HCT116 (cell line): ENCODE measurements at regions not wholly inside any gene's neighbourhood (a gene's known extent, or its start where the extent isn't known, plus 50 kb on each side); places are given as distances from the start of the nearest gene placed in this dataset.

Experiments
- ATAC-seq: fragments of 200-7000 bp; cut with Tn5 transposase; 2 replicates; pipeline ENCODE4 v1.9.1; 2020; ENCODE audit warnings: mild to moderate bottlenecking, moderate library complexity
- BruUV-seq: library from RNA; stranded (reverse); fragments of 400-500 nt; replicated peaks from 2 replicates; lab custom pipeline; 2021; lab: Mats Ljungman, UMichigan
- CTCF ChIA-PET: fragments of 300-600 bp; sonication (Branson Sonifier 250); formaldehyde crosslinking; loops from one replicate; lab custom pipeline; 2021; ENCODE audit warnings: antibody characterized with exemption; lab: Charles Lee
- POLR2A ChIA-PET: fragments of 300-600, 350-600 bp; sonication (Branson Sonifier 250); formaldehyde crosslinking; loops from one replicate; lab custom pipeline; 2021; ENCODE audit warnings: antibody characterized with exemption; lab: Charles Lee
- RAD21 ChIA-PET, 2 experiments: fragments of 300-600 bp; sonication (Branson Sonifier 250); formaldehyde crosslinking; loops; one replicate each; lab custom pipeline; 2023; ENCODE audit warnings: low total read pairs in 2 of 2; ENCODE audit not compliant: uncharacterized antibody in 2 of 2, unreplicated experiment in 2 of 2, low non-redundant PET in 1 of 2; lab: Charles Lee
- DNase-seq: peaks from one replicate; pipeline ENCODE4 v3.0.0-alpha.2; 2010; ENCODE audit warnings: low read depth, low spot score
- H2AFZ ChIP-seq: fragments of 200-600 bp; shearing (Covaris generic), sonication (generic); 2 replicates; pipeline ENCODE4 v1.6.1; 2017; ENCODE audit warnings: low read depth, mixed run types, mixed read lengths, antibody characterized with exemption, low read length; ENCODE audit not compliant: poor library complexity, severe bottlenecking
- H3K27ac ChIP-seq: 2 replicates; pipeline ENCODE4 v1.5.1; 2012; ENCODE audit warnings: low read depth, low read length
- H3K27me3 ChIP-seq: fragments of 200-600 bp; sonication (generic); 2 replicates; pipeline ENCODE4 v1.6.1; 2016; ENCODE audit warnings: mixed run types, low read length, mixed read lengths; ENCODE audit not compliant: insufficient read depth
- H3K36me3 ChIP-seq, 2 experiments: fragments of 200-500 bp in 1 of 2; fragments of 200-600 bp in 1 of 2; sonication (Bioruptor generic) in 1 of 2; sonication (generic) in 1 of 2; 2 replicates each; pipeline versions ENCODE4 v1.5.1 to v1.6.1; 2014 to 2016; ENCODE audit warnings: low read length in 2 of 2, inconsistent platforms in 1 of 2, mixed read lengths in 1 of 2, mixed run types in 1 of 2; ENCODE audit not compliant: insufficient read depth in 2 of 2, control insufficient read depth in 1 of 2
- H3K4me1 ChIP-seq, 2 experiments: fragments of 200-600 bp in 1 of 2; sonication (generic) in 1 of 2; 2 replicates each; pipeline versions ENCODE4 v1.5.1 to v1.6.1; 2012 to 2017; ENCODE audit warnings: low read length in 2 of 2, inconsistent platforms in 1 of 2, mild to moderate bottlenecking in 1 of 2, mixed read lengths in 1 of 2, mixed run types in 1 of 2, moderate library complexity in 1 of 2; ENCODE audit not compliant: insufficient read depth in 2 of 2, control insufficient read depth in 1 of 2
- H3K4me2 ChIP-seq: fragments of 200-600 bp; sonication (generic); 2 replicates; pipeline ENCODE4 v1.6.1; 2017; ENCODE audit warnings: mixed run types, low read length, mixed read lengths
- H3K4me3 ChIP-seq, 2 experiments: fragments of 200-600 bp in 1 of 2; sonication (generic) in 1 of 2; replicated peaks in 1 of 2; 2 replicates each; pipeline ENCODE4 v1.5.1; 2011 to 2016; ENCODE audit warnings: low read length in 2 of 2, control low read depth in 1 of 2, low read depth in 1 of 2, mild to moderate bottlenecking in 1 of 2, mixed read lengths in 1 of 2, mixed run types in 1 of 2
- H3K79me2 ChIP-seq: fragments of 200-600 bp; sonication (generic); 2 replicates; pipeline ENCODE4 v1.6.1; 2017; ENCODE audit warnings: mild to moderate bottlenecking, mixed run types, low read length, moderate library complexity, mixed read lengths; ENCODE audit not compliant: insufficient read depth
- H3K9ac ChIP-seq: fragments of 200-600 bp; sonication (generic); 2 replicates; pipeline ENCODE4 v1.6.1; 2016; ENCODE audit warnings: low read length, mixed read lengths
- H3K9me2 ChIP-seq: fragments of 200-600 bp; sonication (generic), shearing (Covaris generic); 2 replicates; pipeline ENCODE4 v1.6.1; 2017; ENCODE audit warnings: mixed run types, mild to moderate bottlenecking, moderate library complexity; ENCODE audit not compliant: insufficient read depth
- H3K9me3 ChIP-seq, 2 experiments: fragments of 200-500 bp in 1 of 2; fragments of 200-600 bp in 1 of 2; sonication (Bioruptor generic) in 1 of 2; sonication (generic) in 1 of 2; 2 replicates each; pipeline ENCODE4 v1.6.1; 2014 to 2017; ENCODE audit warnings: low read length in 2 of 2, mixed read lengths in 2 of 2, inconsistent platforms in 1 of 2, low read depth in 1 of 2, mild to moderate bottlenecking in 1 of 2, mixed run types in 1 of 2, moderate library complexity in 1 of 2; ENCODE audit not compliant: control insufficient read depth in 1 of 2, insufficient read depth in 1 of 2
- H4K20me1 ChIP-seq: fragments of 200-600 bp; sonication (generic), shearing (Covaris generic); 2 replicates; pipeline ENCODE4 v1.6.1; 2017; ENCODE audit warnings: mixed run types, mild to moderate bottlenecking, moderate library complexity; ENCODE audit not compliant: insufficient read depth
- ATF3 ChIP-seq: IDR thresholded peaks from 2 replicates; pipeline ENCODE4 v1.6.1; 2012
- CBX3 ChIP-seq: IDR thresholded peaks from 2 replicates; pipeline ENCODE4 v1.6.1; 2012; ENCODE audit warnings: low read depth
- CEBPB ChIP-seq: IDR thresholded peaks from 2 replicates; pipeline ENCODE4 v1.6.1; 2012; ENCODE audit warnings: low read depth
- EGR1 ChIP-seq: IDR thresholded peaks from 2 replicates; pipeline ENCODE4 v1.6.1; 2012; ENCODE audit warnings: low read depth
- EZH2 ChIP-seq: fragments of 200-600 bp; sonication (generic); IDR thresholded peaks from 2 replicates; pipeline ENCODE4 v1.6.1; 2017; ENCODE audit warnings: antibody characterized with exemption, mixed run types
- EZH2phosphoT487 ChIP-seq: fragments of 200-600 bp; IDR thresholded peaks from 2 replicates; pipeline ENCODE4 v1.6.1; 2018; ENCODE audit warnings: antibody characterized with exemption, borderline replicate concordance
- FOSL1 ChIP-seq: IDR thresholded peaks from 2 replicates; pipeline ENCODE4 v1.6.1; 2012; ENCODE audit warnings: low read depth
- JUND ChIP-seq: IDR thresholded peaks from 2 replicates; pipeline ENCODE4 v1.6.1; 2012
- MAX ChIP-seq: IDR thresholded peaks from 2 replicates; pipeline ENCODE4 v1.6.1; 2012
- POLR2A ChIP-seq: IDR thresholded peaks from 2 replicates; pipeline ENCODE4 v1.7.0; 2011; ENCODE audit warnings: borderline replicate concordance; ENCODE audit not compliant: insufficient read depth, insufficient read length; ENCODE audit errors: extremely low read depth
- RAD21 ChIP-seq: IDR thresholded peaks from 2 replicates; pipeline ENCODE4 v1.6.1; 2012; ENCODE audit warnings: low read depth, mild to moderate bottlenecking
- SIN3A ChIP-seq: IDR thresholded peaks from 2 replicates; pipeline ENCODE4 v1.6.1; 2012; ENCODE audit warnings: low read depth
- SP1 ChIP-seq: IDR thresholded peaks from 2 replicates; pipeline ENCODE4 v1.6.1; 2012; ENCODE audit warnings: low read depth
- SRF ChIP-seq: IDR thresholded peaks from 2 replicates; pipeline ENCODE4 v1.6.1; 2012; ENCODE audit warnings: low read depth
- TCF7L2 ChIP-seq: IDR thresholded peaks from 2 replicates; pipeline ENCODE4 v1.7.0; 2011; ENCODE audit warnings: borderline replicate concordance, inconsistent platforms; ENCODE audit not compliant: insufficient read depth, insufficient read length; ENCODE audit errors: extremely low read depth
- YY1 ChIP-seq: IDR thresholded peaks from 2 replicates; pipeline ENCODE4 v1.6.1; 2011; ENCODE audit warnings: low read length, low read depth, moderate library complexity, mild to moderate bottlenecking; ENCODE audit not compliant: insufficient replicate concordance; ENCODE audit errors: extremely low read depth
- ZBTB33 ChIP-seq: IDR thresholded peaks from 2 replicates; pipeline ENCODE4 v1.6.1; 2011; ENCODE audit warnings: mild to moderate bottlenecking, low read length, moderate library complexity; ENCODE audit not compliant: insufficient replicate concordance; ENCODE audit errors: extremely low read depth
- intact Hi-C: fragments of 100-400 bp; cut with micrococcal nuclease; formaldehyde crosslinking; loops from 2 replicates; pipeline ENCODE4 v1.10.0; 2022

GRCh38 chr1:115400891-115401290 lies 62.8 kb upstream of the NGF start:
- Histone ChIP-seq H3K9me3 (no peaks in the 10 kb centered on the region; a peak in 1 of 4 replicates), H3K9me2 (no peaks in the 10 kb centered on the region), H3K4me1 (peaks cover 0 to 3% of the 10 kb centered on the region in 2 experiments; a peak in 1 of 4 replicates), H3K4me2 (no peak overlapping the region), H3K27me3 (no peaks in the 10 kb centered on the region), H3K9ac (no peak overlapping the region), H2AFZ (no peak overlapping the region), H3K36me3 (no peaks in the 10 kb centered on the region), H3K4me3 (no peak overlapping the region), H3K27ac (no peak overlapping the region), H4K20me1 (no peaks in the 10 kb centered on the region), H3K79me2 (no peaks in the 10 kb centered on the region)
- ChIA-PET POLR2A (no interaction called here), RAD21 (no interaction called here), CTCF (no interaction called here)
- intact Hi-C loops: no loop called here
- no peak for DNase-seq
- no peak for TF ChIP-seq CEBPB
- no peak for TF ChIP-seq EGR1
- TF ChIP-seq SRF: no peak
- TF ChIP-seq SIN3A: no peak
- no peak for TF ChIP-seq YY1
- TF ChIP-seq RAD21: no peak
- no peak for TF ChIP-seq CBX3
- TF ChIP-seq ATF3: no peak
- TF ChIP-seq POLR2A: no peak
- no peak for TF ChIP-seq SP1
- no peak for TF ChIP-seq MAX
- no peak for TF ChIP-seq EZH2phosphoT487
- TF ChIP-seq TCF7L2: no peak
- TF ChIP-seq JUND: no peak
- TF ChIP-seq ZBTB33: no peak
- no peak for TF ChIP-seq FOSL1
- no peak for TF ChIP-seq EZH2
- no peak for ATAC-seq
- no TSS peak for BruUV-seq
